ENCODE measurements at regions not wholly inside any gene's neighbourhood (a gene's known extent, or its start where the extent isn't known, plus 50 kb on each side); places are given as distances from the start of the nearest gene placed in this dataset.

- no peak for DNase-seq (ENCODE audit: low read depth)
These were observed 645.0 kb downstream of the PTPRC start for GRCh38 chr1:199283794-199284193.

- no peak for DNase-seq (ENCODE audit: low read depth)
These were observed 648.4 kb downstream of the PTPRC start for GRCh38 chr1:199287206-199287605.

- DNase-seq (ENCODE audit: low read depth) = no peak
These were observed 648.8 kb downstream of the PTPRC start for GRCh38 chr1:199287647-199288046.

GRCh38 chr1:199290186-199290585 is 651.3 kb downstream of the PTPRC start:
- peak; percentile 10 for DNase-seq (ENCODE audit: low read depth)

- DNase-seq (ENCODE audit: low read depth) = no peak
These were observed 652.3 kb downstream of the PTPRC start for GRCh38 chr1:199291022-199291740.

GRCh38 chr1:199292896-199293295 is 654.1 kb downstream of the PTPRC start:
- DNase-seq (ENCODE audit: low read depth) = no peak

DNA sequence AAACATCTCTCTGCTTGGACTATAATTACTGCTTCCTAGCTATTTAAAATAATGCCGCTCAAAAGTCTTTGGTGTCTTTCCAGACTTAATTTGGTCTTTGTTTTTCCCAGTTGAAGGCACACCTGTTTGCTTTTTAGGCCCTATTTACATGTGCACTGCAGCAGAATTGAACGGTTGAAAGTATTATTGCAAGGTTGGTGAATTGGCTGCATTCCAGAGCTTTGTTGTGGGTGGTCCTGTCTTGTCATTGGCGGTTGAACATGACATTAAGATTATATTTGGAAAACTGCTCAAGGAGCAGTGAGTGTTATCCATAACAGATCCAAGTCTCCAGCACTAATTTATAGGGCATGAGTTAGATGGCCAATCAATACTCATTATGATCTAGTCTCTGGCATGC is 656.3 kb downstream of the PTPRC start:
- no peak for DNase-seq (ENCODE audit: low read depth)

- DNase-seq (ENCODE audit: low read depth) = no peak
These were observed 658.3 kb downstream of the PTPRC start for GRCh38 chr1:199297174-199297573.

DNA sequence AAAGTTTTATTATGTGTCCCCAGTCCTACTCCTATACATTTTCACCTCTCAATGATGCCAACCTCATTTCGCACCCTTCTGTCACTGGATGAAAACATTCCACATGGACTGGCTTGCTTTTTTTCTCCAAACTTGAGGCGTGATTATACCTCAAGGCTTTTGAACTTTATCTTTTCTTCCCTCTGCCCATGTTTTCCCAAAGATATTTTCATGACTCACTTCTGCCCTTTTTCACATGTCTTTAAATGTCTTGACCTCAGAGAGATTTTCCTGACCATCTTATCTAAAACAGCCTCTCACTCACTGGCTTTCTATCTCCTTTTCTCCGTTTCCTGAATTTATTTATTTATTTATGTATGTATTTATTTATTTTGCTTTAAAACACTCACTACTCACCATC is 659.0 kb downstream of the PTPRC start:
- DNase-seq (ENCODE audit: low read depth) = no peak

DNA sequence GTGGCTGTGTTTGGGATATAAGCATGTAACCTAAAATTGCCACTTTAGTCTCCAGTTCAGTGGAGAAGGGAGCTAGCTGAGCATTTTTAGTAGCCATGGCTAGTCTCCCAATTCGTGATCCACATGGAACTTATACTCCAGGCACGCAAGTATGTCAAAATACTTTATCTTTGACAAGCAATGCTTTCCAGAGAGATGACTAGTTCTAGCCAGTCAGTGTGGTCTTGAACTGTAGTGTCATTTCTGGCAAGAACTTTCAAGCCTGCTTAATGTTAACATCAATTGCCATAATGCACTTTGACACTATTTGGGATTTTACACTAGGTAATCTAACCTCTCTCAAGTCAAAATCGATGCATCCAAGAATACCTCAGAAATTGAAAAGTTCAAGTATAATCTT is 660.0 kb downstream of the PTPRC start:
- DNase-seq (ENCODE audit: low read depth) = peak; percentile 7

- no peak for DNase-seq (ENCODE audit: low read depth)
These were observed 662.8 kb downstream of the PTPRC start for GRCh38 chr1:199301472-199302217.

GRCh38 chr1:199302554-199302953 is 663.7 kb downstream of the PTPRC start:
- DNase-seq (ENCODE audit: low read depth) = no peak

GRCh38 chr1:199303035-199303434 is 664.2 kb downstream of the PTPRC start:
- DNase-seq (ENCODE audit: low read depth) = no peak

GRCh38 chr1:199305053-199305452 is 666.2 kb downstream of the PTPRC start:
- no peak for DNase-seq (ENCODE audit: low read depth)

DNA sequence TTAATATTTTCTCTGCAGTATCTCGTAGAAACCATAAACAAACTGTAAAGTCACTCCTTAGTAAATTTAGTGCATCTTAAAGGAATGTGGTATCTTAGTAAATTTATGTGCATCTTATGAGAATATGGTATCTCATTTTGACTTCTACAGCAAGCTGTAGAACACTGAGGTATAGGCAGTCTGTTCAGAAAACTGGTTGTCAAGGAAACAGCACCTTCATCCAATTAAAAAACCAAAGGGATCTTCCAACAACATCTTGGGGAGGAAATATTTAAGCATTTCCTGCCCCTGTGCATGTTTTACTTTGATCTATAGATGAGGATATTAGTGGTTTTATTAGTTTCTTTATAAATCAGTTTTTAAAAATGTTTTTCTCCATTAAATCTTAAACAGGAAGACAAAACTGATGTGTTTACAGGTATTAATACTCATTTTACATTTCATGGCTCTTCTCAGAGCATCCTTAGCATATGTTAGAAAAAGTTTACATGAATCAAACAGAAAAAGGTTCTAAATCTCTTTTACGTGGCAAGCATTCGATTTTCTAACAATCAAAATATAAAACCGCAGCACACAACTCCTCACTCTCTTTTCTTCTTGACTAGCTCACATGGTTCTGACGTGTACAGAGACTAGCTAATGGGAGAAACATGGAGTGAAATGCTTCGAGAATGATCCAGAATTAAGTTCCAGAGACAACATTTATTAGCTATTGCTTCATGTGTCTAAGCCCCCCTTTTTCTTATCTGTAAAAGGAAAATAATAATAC is 668.8 kb downstream of the PTPRC start:
- no peak for DNase-seq (ENCODE audit: low read depth)

DNA sequence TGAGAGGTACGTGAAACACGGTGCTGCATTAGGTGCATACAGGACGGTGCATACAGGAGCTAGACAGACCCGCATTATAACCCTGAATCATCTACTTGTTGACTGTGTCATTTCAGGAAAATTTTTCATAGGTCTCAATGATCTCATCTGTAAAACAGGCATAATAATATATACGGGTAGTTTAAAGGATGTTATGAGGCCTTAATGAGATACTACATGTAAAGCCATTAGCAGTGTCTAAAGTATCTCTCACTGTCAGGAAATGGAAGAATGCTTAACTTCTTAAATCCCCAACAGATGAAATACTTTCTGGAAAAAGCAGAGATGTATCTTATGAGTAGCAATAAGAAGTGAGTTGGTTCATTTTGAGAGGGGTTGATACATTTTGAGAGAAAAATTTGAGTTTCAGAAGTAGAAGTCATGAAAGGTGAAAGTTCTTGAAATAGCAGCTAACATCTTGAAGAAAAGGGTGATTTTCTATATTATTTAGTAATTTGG is 669.6 kb downstream of the PTPRC start:
- no peak for DNase-seq (ENCODE audit: low read depth)

- no peak for DNase-seq (ENCODE audit: low read depth)
These were observed 671.9 kb downstream of the PTPRC start for GRCh38 chr1:199310708-199311107.

DNA sequence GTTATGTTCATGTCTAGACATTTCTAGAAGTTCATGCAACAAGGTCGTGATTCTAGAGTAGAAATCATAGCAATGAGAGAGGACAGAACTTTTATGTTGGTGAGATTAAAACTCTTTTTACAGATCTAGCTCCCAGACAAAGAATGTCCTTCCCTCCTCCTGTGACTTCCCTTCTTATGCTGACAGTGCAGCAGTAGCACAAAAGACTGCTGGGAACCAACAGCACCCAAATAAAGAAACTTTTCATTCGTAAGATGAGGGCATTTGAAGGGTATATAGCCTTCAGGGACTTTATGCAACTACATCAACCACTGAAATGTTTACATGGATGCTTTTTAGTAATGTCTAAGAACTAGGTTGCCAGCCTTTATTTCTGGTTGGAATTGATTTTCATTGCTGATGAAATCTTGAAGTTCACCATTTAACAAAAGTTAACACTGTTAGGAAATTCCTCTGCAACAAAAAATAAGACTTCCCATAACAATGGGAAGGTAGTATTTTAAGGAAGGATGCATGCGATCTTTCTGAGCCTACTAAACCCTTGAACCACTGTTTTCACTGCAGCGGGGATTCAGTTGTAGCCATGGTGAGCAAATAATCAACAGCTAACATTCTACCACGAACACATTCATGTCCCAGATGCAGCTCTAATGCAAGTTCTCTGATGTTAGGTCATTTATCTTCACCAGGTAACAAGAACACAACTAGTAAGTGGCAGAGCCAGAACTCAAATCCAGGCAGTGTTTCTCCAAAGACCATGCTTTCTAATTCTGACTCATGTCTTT is 672.8 kb downstream of the PTPRC start:
- no peak for DNase-seq (ENCODE audit: low read depth)

- DNase-seq (ENCODE audit: low read depth) = no peak
These were observed 673.8 kb downstream of the PTPRC start for GRCh38 chr1:199312626-199313025.

- no peak for DNase-seq (ENCODE audit: low read depth)
These were observed 674.6 kb downstream of the PTPRC start for GRCh38 chr1:199313444-199313843.

GRCh38 chr1:199319341-199319740 is 680.5 kb downstream of the PTPRC start:
- DNase-seq (ENCODE audit: low read depth) = no peak

- no peak for DNase-seq (ENCODE audit: low read depth)
These were observed 683.4 kb downstream of the PTPRC start for GRCh38 chr1:199322278-199322677.

Measured in fibroblast of gingiva (primary cell).